ENCODE measurements at regions not wholly inside any gene's neighbourhood (a gene's known extent, or its start where the extent isn't known, plus 50 kb on each side); places are given as distances from the start of the nearest gene placed in this dataset.

DNA sequence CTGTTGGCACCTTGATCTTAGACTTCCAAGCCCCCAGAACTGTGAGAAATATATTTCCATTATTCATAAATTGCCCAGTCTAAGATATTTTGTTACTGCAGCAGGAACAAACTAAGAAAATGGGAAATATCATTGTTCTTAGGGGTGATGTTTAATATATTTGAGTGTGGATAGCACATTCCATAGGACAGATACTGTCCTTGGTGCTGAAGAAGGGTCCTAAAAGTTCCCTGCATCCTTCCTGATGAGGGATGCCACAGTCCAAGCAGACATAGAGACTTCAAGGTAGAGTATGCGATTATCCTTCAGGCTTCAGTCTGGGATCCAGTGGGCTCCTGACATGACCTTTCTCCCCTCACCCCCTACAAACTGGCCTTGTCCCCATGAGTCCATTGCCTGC, 689.0 kb downstream of the TDRD15 start:
- TF ChIP-seq, protein P1, sequence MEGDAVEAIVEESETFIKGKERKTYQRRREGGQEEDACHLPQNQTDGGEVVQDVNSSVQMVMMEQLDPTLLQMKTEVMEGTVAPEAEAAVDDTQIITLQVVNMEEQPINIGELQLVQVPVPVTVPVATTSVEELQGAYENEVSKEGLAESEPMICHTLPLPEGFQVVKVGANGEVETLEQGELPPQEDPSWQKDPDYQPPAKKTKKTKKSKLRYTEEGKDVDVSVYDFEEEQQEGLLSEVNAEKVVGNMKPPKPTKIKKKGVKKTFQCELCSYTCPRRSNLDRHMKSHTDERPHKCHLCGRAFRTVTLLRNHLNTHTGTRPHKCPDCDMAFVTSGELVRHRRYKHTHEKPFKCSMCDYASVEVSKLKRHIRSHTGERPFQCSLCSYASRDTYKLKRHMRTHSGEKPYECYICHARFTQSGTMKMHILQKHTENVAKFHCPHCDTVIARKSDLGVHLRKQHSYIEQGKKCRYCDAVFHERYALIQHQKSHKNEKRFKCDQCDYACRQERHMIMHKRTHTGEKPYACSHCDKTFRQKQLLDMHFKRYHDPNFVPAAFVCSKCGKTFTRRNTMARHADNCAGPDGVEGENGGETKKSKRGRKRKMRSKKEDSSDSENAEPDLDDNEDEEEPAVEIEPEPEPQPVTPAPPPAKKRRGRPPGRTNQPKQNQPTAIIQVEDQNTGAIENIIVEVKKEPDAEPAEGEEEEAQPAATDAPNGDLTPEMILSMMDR (IDR thresholded peaks at IDR 0.05): no peak
- TF ChIP-seq POLR2A (IDR thresholded peaks at IDR 0.05): no peak

All from vagina (tissue), 2 donors.